ENCODE measurements at regions not wholly inside any gene's neighbourhood (a gene's known extent, or its start where the extent isn't known, plus 50 kb on each side); places are given as distances from the start of the nearest gene placed in this dataset.

DNA sequence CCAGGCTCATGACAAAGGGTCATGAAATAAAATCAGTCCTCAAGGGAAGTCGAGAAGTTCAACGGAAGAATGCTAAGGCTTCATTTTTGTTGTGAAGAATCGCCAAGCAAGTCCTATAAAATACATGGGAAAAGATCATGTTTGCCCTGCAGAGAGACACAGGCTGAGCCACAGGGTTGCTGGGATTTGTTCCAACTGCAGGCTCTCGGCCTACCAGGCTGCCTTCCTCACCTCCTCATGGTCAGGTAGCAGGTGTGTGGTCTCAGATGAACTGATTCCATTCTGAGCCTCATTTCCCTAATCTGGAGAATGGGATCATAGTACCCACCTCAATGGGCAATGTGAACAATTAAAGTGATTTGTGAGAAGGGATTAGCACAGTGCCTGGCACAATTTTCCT is 114.9 kb upstream of the SPATA13 start:
- Histone ChIP-seq H4K20me1 (ENCODE audit: insufficient read depth) (no peaks in the 10 kb centered on the region), H2AFZ (ENCODE audit: low read depth, low read length) (no peak overlapping the region)

DNA sequence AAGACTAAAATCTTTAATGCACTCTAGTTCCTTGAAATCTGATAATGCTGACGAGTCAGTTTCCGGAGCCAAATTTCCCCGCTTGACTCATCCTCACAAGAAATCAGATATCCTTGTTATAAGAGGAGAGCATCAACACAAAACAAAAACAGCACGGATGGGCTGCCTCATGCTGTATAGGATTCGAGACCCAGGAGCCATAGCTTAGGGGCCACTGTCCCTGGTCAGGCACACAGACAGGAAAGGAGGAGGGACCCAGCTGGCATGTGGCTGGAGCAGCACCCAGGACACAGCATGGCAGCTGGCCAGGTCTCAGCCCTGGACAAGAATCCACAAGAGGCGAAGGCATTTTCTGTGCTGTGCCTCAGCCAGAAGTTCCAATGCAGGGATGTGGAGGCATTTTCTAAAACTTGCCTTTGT is 110.2 kb upstream of the SPATA13 start:
- H3K9ac ChIP-seq (ENCODE audit: low read length): no peak overlapping the region
- no peak overlapping the region for H3K27ac ChIP-seq (ENCODE audit: low read length)
- H4K20me1 ChIP-seq (ENCODE audit: insufficient read depth): no peaks in the 10 kb centered on the region
- no peak overlapping the region for H2AFZ ChIP-seq (ENCODE audit: low read depth, low read length)
- no peaks in the 10 kb centered on the region for H3F3A ChIP-seq (ENCODE audit: insufficient read depth, low read length, poor library complexity, severe bottlenecking)
- H3K4me3 ChIP-seq (ENCODE audit: low read length): no peak overlapping the region
- TF ChIP-seq SMC3 (conservative IDR thresholded peaks at IDR 0.05; ENCODE audit: poor library complexity) (no peak), POLR2AphosphoS5 (IDR thresholded peaks at IDR 0.05) (no peak)
- no peaks in the 10 kb centered on the region for H3K27me3 ChIP-seq (ENCODE audit: insufficient read depth, low read depth, low read length)
- H3K9me2 ChIP-seq (ENCODE audit: insufficient read depth, low read length): no peaks in the 10 kb centered on the region
- H3K79me2 ChIP-seq (replicated peaks; ENCODE audit: insufficient read depth, low read length): no peaks in the 10 kb centered on the region
- H3K36me3 ChIP-seq (ENCODE audit: insufficient read depth, low read length): no peaks in the 10 kb centered on the region
- no peak overlapping the region for H3K4me2 ChIP-seq (ENCODE audit: low read length)
- H3K9me3 ChIP-seq (ENCODE audit: low read length): no peaks in the 10 kb centered on the region

More for the DNA sequence above, 114.9 kb upstream of the SPATA13 start:
- Histone ChIP-seq H3K4me2 (ENCODE audit: low read length) (no peak overlapping the region), H3K36me3 (ENCODE audit: insufficient read depth, low read length) (no peaks in the 10 kb centered on the region), H3K9me3 (ENCODE audit: low read length) (no peaks in the 10 kb centered on the region), H3K4me3 (ENCODE audit: low read length) (no peak overlapping the region), H3K27me3 (ENCODE audit: insufficient read depth, low read depth, low read length) (no peaks in the 10 kb centered on the region), H3K27ac (ENCODE audit: low read length) (no peak overlapping the region), H3K9ac (ENCODE audit: low read length) (no peak overlapping the region), H3K9me2 (ENCODE audit: insufficient read depth, low read length) (no peaks in the 10 kb centered on the region), H3K79me2 (replicated peaks; ENCODE audit: insufficient read depth, low read length) (no peaks in the 10 kb centered on the region), H3F3A (ENCODE audit: insufficient read depth, low read length, poor library complexity, severe bottlenecking) (no peaks in the 10 kb centered on the region)
- TF ChIP-seq SMC3 (conservative IDR thresholded peaks at IDR 0.05; ENCODE audit: poor library complexity): no peak
- TF ChIP-seq POLR2AphosphoS5 (IDR thresholded peaks at IDR 0.05): no peak
- TF ChIP-seq EZH2 (IDR thresholded peaks at IDR 0.05; ENCODE audit: borderline replicate concordance, insufficient read depth, low read length, poor library complexity, severe bottlenecking): no peak
- TF ChIP-seq EP300 (conservative IDR thresholded peaks at IDR 0.05; ENCODE audit: poor library complexity, severe bottlenecking): no peak
- TF ChIP-seq RAD21 (conservative IDR thresholded peaks at IDR 0.05): no peak
- TF ChIP-seq, protein P1, sequence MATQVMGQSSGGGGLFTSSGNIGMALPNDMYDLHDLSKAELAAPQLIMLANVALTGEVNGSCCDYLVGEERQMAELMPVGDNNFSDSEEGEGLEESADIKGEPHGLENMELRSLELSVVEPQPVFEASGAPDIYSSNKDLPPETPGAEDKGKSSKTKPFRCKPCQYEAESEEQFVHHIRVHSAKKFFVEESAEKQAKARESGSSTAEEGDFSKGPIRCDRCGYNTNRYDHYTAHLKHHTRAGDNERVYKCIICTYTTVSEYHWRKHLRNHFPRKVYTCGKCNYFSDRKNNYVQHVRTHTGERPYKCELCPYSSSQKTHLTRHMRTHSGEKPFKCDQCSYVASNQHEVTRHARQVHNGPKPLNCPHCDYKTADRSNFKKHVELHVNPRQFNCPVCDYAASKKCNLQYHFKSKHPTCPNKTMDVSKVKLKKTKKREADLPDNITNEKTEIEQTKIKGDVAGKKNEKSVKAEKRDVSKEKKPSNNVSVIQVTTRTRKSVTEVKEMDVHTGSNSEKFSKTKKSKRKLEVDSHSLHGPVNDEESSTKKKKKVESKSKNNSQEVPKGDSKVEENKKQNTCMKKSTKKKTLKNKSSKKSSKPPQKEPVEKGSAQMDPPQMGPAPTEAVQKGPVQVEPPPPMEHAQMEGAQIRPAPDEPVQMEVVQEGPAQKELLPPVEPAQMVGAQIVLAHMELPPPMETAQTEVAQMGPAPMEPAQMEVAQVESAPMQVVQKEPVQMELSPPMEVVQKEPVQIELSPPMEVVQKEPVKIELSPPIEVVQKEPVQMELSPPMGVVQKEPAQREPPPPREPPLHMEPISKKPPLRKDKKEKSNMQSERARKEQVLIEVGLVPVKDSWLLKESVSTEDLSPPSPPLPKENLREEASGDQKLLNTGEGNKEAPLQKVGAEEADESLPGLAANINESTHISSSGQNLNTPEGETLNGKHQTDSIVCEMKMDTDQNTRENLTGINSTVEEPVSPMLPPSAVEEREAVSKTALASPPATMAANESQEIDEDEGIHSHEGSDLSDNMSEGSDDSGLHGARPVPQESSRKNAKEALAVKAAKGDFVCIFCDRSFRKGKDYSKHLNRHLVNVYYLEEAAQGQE (IDR thresholded peaks at IDR 0.05; ENCODE audit: borderline replicate concordance): no peak
- no peak for TF ChIP-seq MXI1 (conservative IDR thresholded peaks at IDR 0.05; ENCODE audit: poor library complexity, severe bottlenecking)
- no peak for TF ChIP-seq TAF1 (IDR thresholded peaks at IDR 0.05; ENCODE audit: low read depth)
- TF ChIP-seq, protein P2, sequence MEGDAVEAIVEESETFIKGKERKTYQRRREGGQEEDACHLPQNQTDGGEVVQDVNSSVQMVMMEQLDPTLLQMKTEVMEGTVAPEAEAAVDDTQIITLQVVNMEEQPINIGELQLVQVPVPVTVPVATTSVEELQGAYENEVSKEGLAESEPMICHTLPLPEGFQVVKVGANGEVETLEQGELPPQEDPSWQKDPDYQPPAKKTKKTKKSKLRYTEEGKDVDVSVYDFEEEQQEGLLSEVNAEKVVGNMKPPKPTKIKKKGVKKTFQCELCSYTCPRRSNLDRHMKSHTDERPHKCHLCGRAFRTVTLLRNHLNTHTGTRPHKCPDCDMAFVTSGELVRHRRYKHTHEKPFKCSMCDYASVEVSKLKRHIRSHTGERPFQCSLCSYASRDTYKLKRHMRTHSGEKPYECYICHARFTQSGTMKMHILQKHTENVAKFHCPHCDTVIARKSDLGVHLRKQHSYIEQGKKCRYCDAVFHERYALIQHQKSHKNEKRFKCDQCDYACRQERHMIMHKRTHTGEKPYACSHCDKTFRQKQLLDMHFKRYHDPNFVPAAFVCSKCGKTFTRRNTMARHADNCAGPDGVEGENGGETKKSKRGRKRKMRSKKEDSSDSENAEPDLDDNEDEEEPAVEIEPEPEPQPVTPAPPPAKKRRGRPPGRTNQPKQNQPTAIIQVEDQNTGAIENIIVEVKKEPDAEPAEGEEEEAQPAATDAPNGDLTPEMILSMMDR (IDR thresholded peaks at IDR 0.05; ENCODE audit: poor library complexity, severe bottlenecking): no peak

Measured in neural cell (in vitro differentiated cells).